GM12878 (cell line): ENCODE measurements at regions not wholly inside any gene's neighbourhood (a gene's known extent, or its start where the extent isn't known, plus 50 kb on each side); places are given as distances from the start of the nearest gene placed in this dataset.

Experiments used
- ATAC-seq: fragments of 200-7000 bp; cut with Tn5 transposase; 3 replicates; pipeline ENCODE4 v1.9.1; 2020; ENCODE audit warnings: mild to moderate bottlenecking, moderate library complexity
- BruUV-seq: library from RNA; stranded (reverse); fragments of 400-500 nt; replicated peaks from 2 replicates; lab custom pipeline; 2021; lab: Mats Ljungman, UMichigan
- CTCF ChIA-PET: fragments of 300-600 bp; sonication (Branson Sonifier 250); formaldehyde crosslinking; extraction: SDS; loops from one replicate; lab custom pipeline; 2021; ENCODE audit warnings: inconsistent platforms; lab: Yijun Ruan, JAX
- POLR2A ChIA-PET: fragments of 350-600 bp; formaldehyde crosslinking; extraction: SDS; loops from one replicate; lab custom pipeline; 2021; ENCODE audit warnings: inconsistent platforms; lab: Charles Lee
- RAD21 ChIA-PET: fragments of 300-600 bp; sonication (Branson Sonifier 250); formaldehyde crosslinking; loops from one replicate; lab custom pipeline; 2023; ENCODE audit warnings: antibody characterized with exemption; ENCODE audit not compliant: unreplicated experiment; lab: Charles Lee
- SMC1A ChIA-PET: fragments of 300-600 bp; sonication (Branson Sonifier 250); formaldehyde crosslinking; loops from one replicate; lab custom pipeline; 2023; ENCODE audit not compliant: unreplicated experiment, uncharacterized antibody; lab: Charles Lee
- DNase-seq: peaks from one replicate; pipeline ENCODE4 v3.0.0-alpha.2; 2011; ENCODE audit warnings: low read depth, low spot score
- FAIRE-seq: peaks from 3 replicates; lab custom pipeline; 2011; peaks lifted over from hg19 to GRCh38; lab: Jason Lieb, UNC
- H2AFZ ChIP-seq: 2 replicates; pipeline ENCODE4 v1.6.0; 2011; ENCODE audit warnings: low read depth, low read length, control low read depth; ENCODE audit not compliant: control insufficient read depth
- H3K27ac ChIP-seq: 2 replicates; pipeline ENCODE4 v1.5.1; 2011; ENCODE audit warnings: control low read depth; ENCODE audit not compliant: control insufficient read depth, insufficient read depth
- H3K27me3 ChIP-seq, 2 experiments: replicated peaks in 1 of 2; 2 replicates each; pipeline versions ENCODE4 v1.6.0 to v1.6.1; 2011; ENCODE audit warnings: low read length in 1 of 2; ENCODE audit not compliant: control insufficient read depth in 2 of 2, insufficient read depth in 2 of 2
- H3K36me3 ChIP-seq, 2 experiments: 2 replicates each; pipeline ENCODE4 v1.5.1; 2011; ENCODE audit warnings: low read length in 1 of 2; ENCODE audit not compliant: control insufficient read depth in 2 of 2, insufficient read depth in 2 of 2
- H3K4me1 ChIP-seq: 2 replicates; pipeline ENCODE4 v1.6.1; 2011; ENCODE audit warnings: mild to moderate bottlenecking, low read length, moderate library complexity, mixed read lengths; ENCODE audit not compliant: control insufficient read depth, insufficient read depth
- H3K4me2 ChIP-seq: 2 replicates; pipeline ENCODE4 v1.6.0; 2011; ENCODE audit warnings: control low read depth; ENCODE audit not compliant: control insufficient read depth, insufficient read depth
- H3K4me3 ChIP-seq: fragments of 200-600 bp; sonication (generic); 2 replicates; pipeline ENCODE4 v1.5.1; 2016
- H3K79me2 ChIP-seq: 2 replicates; pipeline ENCODE4 v1.6.0; 2011; ENCODE audit warnings: low read length; ENCODE audit not compliant: control insufficient read depth, insufficient read depth
- H3K9ac ChIP-seq: 2 replicates; pipeline ENCODE4 v1.8.0; 2011; ENCODE audit warnings: low read length, control low read depth, mixed read lengths; ENCODE audit not compliant: control insufficient read depth, insufficient read depth
- H3K9me3 ChIP-seq: replicated peaks from 3 replicates; pipeline ENCODE4 v1.5.1; 2011; ENCODE audit warnings: mild to moderate bottlenecking, low read length; ENCODE audit not compliant: control insufficient read depth, insufficient read depth
- H4K20me1 ChIP-seq: 2 replicates; pipeline ENCODE4 v1.6.0; 2011; ENCODE audit not compliant: control insufficient read depth, insufficient read depth
- ELK1 ChIP-seq: IDR thresholded peaks from 2 replicates; pipeline ENCODE4 v1.6.1; 2012; ENCODE audit warnings: low read depth, low read length, improper control_type of control experiment
- IRF4 ChIP-seq: IDR thresholded peaks from 2 replicates; pipeline ENCODE4 v1.6.1; 2011; ENCODE audit warnings: low read depth, low read length
- LARP7 ChIP-seq: fragments of 450-650 bp; IDR thresholded peaks from 2 replicates; pipeline ENCODE4 v1.6.1; 2017; ENCODE audit warnings: mild to moderate bottlenecking
- MTA2 ChIP-seq: fragments of 450-650 bp; IDR thresholded peaks from 2 replicates; pipeline ENCODE4 v1.6.1; 2016; ENCODE audit warnings: low read depth, mild to moderate bottlenecking, moderate library complexity
- ZBTB40 ChIP-seq: fragments of 450-650 bp; IDR thresholded peaks from 2 replicates; pipeline ENCODE4 v1.6.1; 2016; ENCODE audit warnings: mild to moderate bottlenecking, moderate library complexity, borderline replicate concordance
- WGBS: methylation state at CpG from one replicate; pipeline ENCODE4 v1.1.6; 2016; ENCODE audit warnings: low lambda C conversion rate; ENCODE audit not compliant: insufficient replicate concordance, insufficient coverage; ENCODE audit errors: missing lambda C conversion rate; 5-methylcytosine and 5-hydroxymethylcytosine counted together
- in situ Hi-C: fragments of 300-500 bp; cut with MboI; formaldehyde crosslinking; loops from 9 replicates; pipeline ENCODE4 v1.14.3; 2018; ENCODE audit warnings: mixed read lengths
- intact Hi-C: fragments of 100-400 bp; cut with micrococcal nuclease; formaldehyde crosslinking; loops from one replicate; pipeline ENCODE4 v1.14.2; 2022; ENCODE audit not compliant: unreplicated experiment

GRCh38 chr20:60680554-60680953 lies 571.5 kb upstream of the CDH4 start (continued):
- TF ChIP-seq ZBTB40 (no peak), ELK1 (no peak), IRF4 (no peak)

- RAD21 ChIA-PET, result no interaction called here
- 59% methylated on average over 8 of the region's 8 CpGs for whole genome bisulfite sequencing
- POLR2A ChIA-PET, result no interaction called here
These were observed 564.8 kb upstream of the CDH4 start for GRCh38 chr20:60687213-60687612.

More at GRCh38 chr20:60687213-60687612, 564.8 kb upstream of the CDH4 start:
- H3K4me2 ChIP-seq, result no peak overlapping the region
- in situ Hi-C loops, result no loop called here
- intact Hi-C loops, result no loop called here
- ATAC-seq, result no peak
- H4K20me1 ChIP-seq, result no peaks in the 10 kb centered on the region
- no peaks in the 10 kb centered on the region for H3K79me2 ChIP-seq
- FAIRE-seq, result no peak
- H3K36me3 ChIP-seq, result no peaks in the 10 kb centered on the region
- no peak overlapping the region for H3K27ac ChIP-seq
- no peaks in the 10 kb centered on the region for H3K4me1 ChIP-seq
- H3K4me3 ChIP-seq, result no peak overlapping the region
- no peaks in the 10 kb centered on the region for H3K9me3 ChIP-seq
- CTCF ChIA-PET, result no interaction called here
- no peak overlapping the region for H2AFZ ChIP-seq
- SMC1A ChIA-PET, result no interaction called here
- DNase-seq, result no peak
- H3K9ac ChIP-seq, result no peak overlapping the region
- TF ChIP-seq LARP7 (no peak), MTA2 (no peak)
- no peaks in the 10 kb centered on the region for H3K27me3 ChIP-seq
- no TSS peak for BruUV-seq
